Endothelial cell of hepatic sinusoid (primary cell): ENCODE measurements at regions not wholly inside any gene's neighbourhood (a gene's known extent, or its start where the extent isn't known, plus 50 kb on each side); places are given as distances from the start of the nearest gene placed in this dataset.

Experiments
- in situ Hi-C: cut with HindIII; loops from 2 replicates; pipeline ENCODE4 v1.10.0; 2017; ENCODE audit warnings: low sequenced_read_pairs

DNA sequence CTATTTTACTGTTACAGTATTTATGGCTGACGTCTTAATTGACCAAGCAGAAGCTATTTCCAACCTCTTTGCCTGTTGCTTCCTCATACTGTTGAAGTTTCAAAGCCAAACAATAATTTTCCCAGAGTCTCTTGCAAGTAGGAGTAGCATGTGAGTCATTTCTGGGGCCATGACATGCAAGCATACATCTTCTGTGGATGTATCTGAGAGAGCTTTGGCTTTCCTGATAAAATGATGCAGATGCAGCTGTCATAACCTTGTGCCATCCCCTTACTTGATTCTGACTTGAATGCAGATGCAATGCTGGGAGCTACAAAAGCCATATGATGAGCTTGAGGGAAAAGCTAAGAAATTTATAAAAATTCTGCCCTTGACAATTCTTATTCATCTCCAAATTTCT lies 243.1 kb upstream of the TENM4 start:
- in situ Hi-C loops = no loop called here

DNA sequence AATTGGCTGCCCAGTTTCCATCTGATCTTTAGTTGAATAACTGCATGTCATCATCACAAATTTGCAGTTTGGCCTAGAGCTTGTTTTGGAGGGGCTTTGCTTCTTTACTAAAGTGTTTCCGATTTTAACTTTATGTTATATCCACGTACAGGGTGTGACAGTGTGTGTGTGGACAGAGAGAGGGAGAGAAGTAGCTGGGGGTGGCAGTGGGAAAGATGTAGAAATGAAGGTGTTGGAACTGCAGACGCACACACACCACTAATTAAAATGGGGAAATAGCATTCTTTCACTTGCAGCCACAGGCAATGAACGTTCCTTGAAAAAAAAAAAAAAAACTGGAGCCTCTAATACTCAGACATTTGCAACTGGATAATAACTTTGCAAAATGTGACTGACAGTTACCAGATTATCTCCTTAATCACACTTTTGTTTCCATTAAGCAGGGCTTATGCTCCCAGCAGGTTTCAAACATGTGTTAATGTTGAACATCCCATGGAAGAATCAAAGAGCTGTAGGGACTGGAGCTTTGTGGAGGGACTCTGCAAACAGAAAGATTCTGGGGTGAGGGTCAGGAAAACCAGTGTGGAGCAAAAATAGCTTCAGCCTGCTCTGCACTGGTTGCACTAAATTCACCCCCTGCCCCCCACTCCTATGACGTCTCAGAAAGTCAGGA lies 238.1 kb upstream of the TENM4 start:
- in situ Hi-C loops = no loop called here

- in situ Hi-C loops = no loop called here
Measured at GRCh38 chr11:79676396-79676795, 235.6 kb upstream of the TENM4 start.

- in situ Hi-C loops = no loop called here
Measured at GRCh38 chr11:79675081-79675480, 234.3 kb upstream of the TENM4 start.

GRCh38 chr11:79672786-79673185 lies 232.0 kb upstream of the TENM4 start:
- in situ Hi-C loops = no loop called here

GRCh38 chr11:79671401-79671800 lies 230.6 kb upstream of the TENM4 start:
- in situ Hi-C loops = no loop called here

DNA sequence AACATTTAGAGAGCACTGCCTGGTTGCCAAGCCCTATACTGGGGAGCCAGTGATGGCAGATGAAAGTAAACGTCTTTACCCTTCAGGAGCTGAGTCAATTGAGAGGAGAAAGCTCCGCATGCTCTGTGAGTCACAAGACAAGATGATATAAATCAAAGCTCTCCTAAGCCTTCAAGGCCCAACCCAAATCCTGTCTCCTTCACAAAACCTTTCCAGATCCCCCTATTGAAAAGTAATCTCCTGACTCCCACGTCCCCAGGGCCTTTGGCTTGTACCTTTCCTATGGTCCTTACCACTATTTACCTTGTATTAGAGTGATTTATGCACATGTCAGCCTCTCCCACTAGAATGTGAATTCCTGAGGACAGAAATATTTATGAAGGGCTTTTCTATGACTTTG lies 230.1 kb upstream of the TENM4 start:
- in situ Hi-C loops = no loop called here

DNA sequence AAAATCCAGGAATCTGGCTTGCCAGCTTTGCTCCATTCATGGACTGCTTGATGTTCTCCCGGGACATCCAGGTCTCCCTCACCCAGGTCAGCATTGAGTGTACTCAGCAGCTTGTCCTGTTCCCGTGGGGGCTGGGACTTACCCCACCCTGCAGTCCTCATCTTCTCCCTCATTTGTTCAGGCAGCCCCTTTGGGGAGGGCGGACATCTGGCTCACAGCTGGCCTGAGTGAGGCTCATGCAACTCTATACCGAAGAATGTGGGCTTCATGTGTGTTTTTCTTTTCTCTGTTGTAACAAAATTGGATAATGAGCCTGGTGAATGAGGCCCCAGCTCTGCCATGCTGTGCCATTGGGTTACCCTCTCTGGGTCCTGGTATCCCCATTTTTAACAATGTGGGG lies 227.7 kb upstream of the TENM4 start:
- in situ Hi-C loops = no loop called here

GRCh38 chr11:79667380-79667779 lies 226.6 kb upstream of the TENM4 start:
- in situ Hi-C loops = no loop called here

DNA sequence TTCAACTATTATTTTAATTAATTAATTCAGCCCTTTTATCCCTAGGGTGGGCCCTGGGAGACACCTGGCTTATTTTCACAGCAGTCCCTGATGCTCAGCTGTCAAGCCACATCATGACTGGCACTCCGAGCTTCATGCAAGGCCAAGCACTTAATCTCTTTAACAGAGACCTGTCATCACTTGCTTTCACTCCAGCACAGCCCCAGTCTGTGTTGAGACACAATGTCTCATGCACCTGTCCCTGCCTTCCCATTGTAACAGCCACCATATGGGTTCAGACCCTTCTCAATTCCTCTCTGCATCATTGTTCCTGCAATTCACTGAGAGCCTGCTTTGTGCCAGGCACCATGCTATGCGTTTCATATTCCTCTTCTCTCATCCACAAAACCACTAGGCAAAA lies 222.2 kb upstream of the TENM4 start:
- in situ Hi-C loops = no loop called here

GRCh38 chr11:79661373-79661772 lies 220.5 kb upstream of the TENM4 start:
- in situ Hi-C loops = no loop called here

GRCh38 chr11:79648766-79649520 lies 208.1 kb upstream of the TENM4 start:
- in situ Hi-C loops = no loop called here

DNA sequence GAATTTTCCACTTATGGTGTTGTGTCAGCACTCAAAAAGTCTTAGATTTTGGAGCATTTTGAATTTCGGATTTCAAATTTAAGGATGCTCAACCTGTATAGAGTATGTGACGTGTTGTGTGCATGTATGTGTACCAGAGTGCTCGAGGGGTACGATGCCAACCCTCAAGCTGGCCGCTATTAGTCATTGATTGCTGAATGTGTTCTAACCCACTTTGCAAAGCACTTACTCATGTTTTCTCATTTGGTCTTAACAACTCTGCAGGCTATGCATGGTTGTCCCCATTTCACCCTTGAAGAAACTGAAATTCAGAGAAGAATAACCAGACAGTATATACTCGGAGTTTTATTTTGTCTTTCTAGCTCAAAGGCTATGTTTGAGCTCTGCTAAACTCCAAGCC lies 196.4 kb upstream of the TENM4 start:
- in situ Hi-C loops = no loop called here

DNA sequence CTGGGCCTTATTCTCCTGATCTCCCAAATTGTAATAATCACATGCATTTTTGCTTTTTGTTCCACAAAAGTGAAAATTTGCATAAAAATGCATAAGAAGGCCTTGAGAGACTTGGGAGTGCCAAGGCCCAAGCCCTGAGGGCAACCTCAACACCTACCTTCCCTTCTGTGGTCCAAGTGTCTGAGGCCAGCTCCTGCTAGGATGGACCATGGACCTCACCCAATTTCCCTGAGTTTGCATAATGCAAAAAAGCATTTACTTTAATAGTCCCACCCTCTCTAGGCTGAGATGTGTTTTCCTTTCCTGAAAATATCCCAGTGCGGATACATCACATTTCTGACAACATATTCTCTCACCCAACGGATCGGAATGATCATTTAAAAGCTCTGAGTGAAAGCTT lies 194.1 kb upstream of the TENM4 start:
- in situ Hi-C loops = no loop called here

GRCh38 chr11:79627281-79627680 lies 186.5 kb upstream of the TENM4 start:
- in situ Hi-C loops = no loop called here

DNA sequence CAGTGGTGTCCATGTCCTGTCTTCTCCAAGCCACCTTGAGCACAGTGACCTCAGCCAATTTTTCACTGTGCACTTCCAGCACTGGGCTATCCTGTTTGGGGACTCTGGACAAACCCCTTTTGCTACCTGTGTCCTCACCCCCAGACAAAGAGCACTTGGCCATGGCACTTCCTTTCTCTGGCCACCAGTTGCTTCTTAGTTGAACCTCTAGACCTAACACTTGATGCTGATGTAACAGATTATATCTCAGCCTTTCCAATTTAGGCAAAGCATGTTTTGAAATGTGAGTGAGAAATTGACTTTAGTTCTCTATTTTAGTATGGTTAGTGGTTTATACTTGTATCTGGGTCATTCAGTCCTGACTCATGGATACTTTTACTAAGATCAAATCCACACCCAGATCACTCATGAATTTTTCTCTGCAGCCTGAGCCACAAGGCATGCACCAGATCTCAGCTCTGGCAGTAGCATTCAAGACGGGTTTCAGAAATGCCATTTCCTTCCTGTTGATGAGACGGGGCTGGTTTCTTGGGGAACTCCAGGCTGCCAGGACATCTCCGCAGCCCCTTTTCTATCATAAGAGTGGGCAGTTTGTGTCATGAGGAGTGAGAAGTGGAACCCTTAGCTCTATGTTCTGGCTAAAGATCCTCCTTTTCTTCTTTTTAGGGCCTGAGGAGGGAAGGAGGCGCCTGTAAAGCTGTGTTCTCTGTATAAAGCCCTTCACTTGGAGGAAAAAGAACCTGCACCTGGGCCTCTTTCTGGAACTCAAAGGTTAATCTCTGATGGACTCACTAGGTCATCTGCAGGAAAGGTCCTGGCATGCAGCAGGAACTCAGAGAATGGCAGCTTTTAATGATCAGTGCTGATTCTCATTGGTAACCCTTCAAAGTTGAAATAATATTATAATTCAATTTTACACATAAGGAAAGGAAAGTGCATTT lies 185.6 kb upstream of the TENM4 start:
- in situ Hi-C loops = no loop called here

- in situ Hi-C loops = no loop called here
Measured at GRCh38 chr11:79623375-79623774, 182.5 kb upstream of the TENM4 start.

DNA sequence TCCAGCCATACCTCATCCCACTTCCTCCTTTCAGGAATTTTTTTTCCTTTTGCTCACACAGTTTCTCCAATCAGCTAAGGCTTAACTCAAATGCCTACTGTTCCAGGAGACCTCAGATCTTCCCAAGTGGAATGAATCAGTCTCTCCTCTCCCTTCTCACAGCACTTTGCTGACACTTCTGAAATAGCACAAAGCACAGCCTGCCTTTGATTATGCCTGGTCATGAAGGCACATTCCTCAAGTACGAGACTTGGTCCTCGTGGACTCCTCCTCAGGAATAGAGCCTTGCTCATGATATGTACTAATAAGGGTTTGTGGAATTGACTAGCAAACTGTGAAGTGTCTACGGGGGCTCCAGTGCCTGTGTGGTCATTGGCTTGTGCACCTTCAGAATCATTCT lies 176.7 kb upstream of the TENM4 start:
- in situ Hi-C loops = no loop called here

GRCh38 chr11:79616392-79616851 lies 175.6 kb upstream of the TENM4 start:
- in situ Hi-C loops = no loop called here

GRCh38 chr11:79615425-79615824 lies 174.6 kb upstream of the TENM4 start:
- in situ Hi-C loops = no loop called here

DNA sequence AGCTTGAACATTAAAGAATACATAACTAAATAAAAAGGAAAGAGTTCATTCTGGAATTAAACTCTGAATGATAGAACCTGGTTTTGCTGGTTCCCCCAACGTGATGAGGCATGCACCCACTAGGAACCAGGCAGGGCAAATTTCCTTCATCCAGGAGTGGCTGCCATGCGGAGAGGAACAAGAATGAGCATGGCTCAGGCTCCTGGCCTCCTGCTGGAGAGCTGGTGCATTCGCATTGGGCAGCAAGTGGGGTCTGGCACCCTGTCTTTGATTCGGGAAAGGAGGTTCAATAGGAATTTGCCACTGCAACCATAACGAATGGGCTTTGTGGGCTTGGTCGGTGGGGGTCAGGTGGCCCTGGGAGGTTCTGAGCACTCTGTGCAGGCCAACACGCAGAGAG lies 169.8 kb upstream of the TENM4 start:
- in situ Hi-C loops = no loop called here
